H1 (cell line): ENCODE measurements at regions not wholly inside any gene's neighbourhood (a gene's known extent, or its start where the extent isn't known, plus 50 kb on each side); places are given as distances from the start of the nearest gene placed in this dataset.

ENCODE experiments used
- CTCF ChIA-PET: fragments of 300-600 bp; sonication (Branson Sonifier 250); formaldehyde crosslinking; loops from one replicate; lab custom pipeline; 2021; ENCODE audit not compliant: partially characterized antibody; lab: Charles Lee
- POLR2A ChIA-PET: fragments of 300-600 bp; sonication (Branson Sonifier 250); formaldehyde crosslinking; loops from one replicate; lab custom pipeline; 2021; ENCODE audit warnings: inconsistent platforms; ENCODE audit not compliant: partially characterized antibody; lab: Charles Lee
- DNase-seq, 2 experiments: peaks; one replicate each; pipeline versions ENCODE4 v3.0.0 to v3.0.0-alpha.2; 2010 to 2022; ENCODE audit warnings: low spot score in 2 of 2, low read depth in 1 of 2, mixed read lengths in 1 of 2
- FAIRE-seq: peaks from 2 replicates; lab custom pipeline; 2011; peaks lifted over from hg19 to GRCh38; lab: Jason Lieb, UNC
- H2AFZ ChIP-seq: 2 replicates; pipeline ENCODE4 v1.8.1; 2012; ENCODE audit warnings: low read length, inconsistent platforms
- H2AK5ac ChIP-seq: 2 replicates; pipeline ENCODE4 v1.6.1; 2013; ENCODE audit warnings: low read depth, low read length
- H2BK120ac ChIP-seq: replicated peaks from 2 replicates; pipeline ENCODE3; 2013; ENCODE audit warnings: low read depth, low read length, inconsistent platforms
- H2BK12ac ChIP-seq: 2 replicates; pipeline ENCODE4 v1.6.1; 2013; ENCODE audit warnings: low read depth, low read length
- H2BK15ac ChIP-seq: 2 replicates; pipeline ENCODE4 v1.6.1; 2013; ENCODE audit warnings: low read length
- H2BK20ac ChIP-seq: 2 replicates; pipeline ENCODE4 v1.6.1; 2013; ENCODE audit warnings: low read length
- H2BK5ac ChIP-seq: 2 replicates; pipeline ENCODE4 v1.6.1; 2013; ENCODE audit warnings: low read depth, low read length
- H3K14ac ChIP-seq: 2 replicates; pipeline ENCODE4 v1.6.1; 2013; ENCODE audit warnings: inconsistent platforms; ENCODE audit not compliant: insufficient read length
- H3K18ac ChIP-seq: 2 replicates; pipeline ENCODE4 v1.6.1; 2013; ENCODE audit warnings: low read length; ENCODE audit errors: extremely low read depth
- H3K23ac ChIP-seq: 2 replicates; pipeline ENCODE4 v1.6.1; 2013; ENCODE audit warnings: inconsistent platforms; ENCODE audit not compliant: insufficient read length
- H3K23me2 ChIP-seq: 2 replicates; pipeline ENCODE4 v1.6.1; 2013; ENCODE audit warnings: low read depth, low read length
- H3K27ac ChIP-seq: 2 replicates; pipeline ENCODE4 v1.6.1; 2011; ENCODE audit warnings: low read depth, low read length, inconsistent platforms
- H3K27me3 ChIP-seq, 4 experiments: replicated peaks in 1 of 4; 1 replicate in 1 of 4; 2 replicates in 3 of 4; pipeline versions ENCODE4 v1.6.1 to v1.8.1; 2011 to 2013; ENCODE audit warnings: low read length in 3 of 4, mild to moderate bottlenecking in 3 of 4, inconsistent platforms in 2 of 4, mixed read lengths in 2 of 4, moderate library complexity in 1 of 4; ENCODE audit not compliant: control insufficient read depth in 3 of 4, insufficient read depth in 3 of 4; ENCODE audit errors: extremely low read depth in 1 of 4
- H3K36me3 ChIP-seq, 4 experiments: 2 replicates each; pipeline versions ENCODE4 v1.6.1 to v1.8.1; 2011 to 2013; ENCODE audit warnings: mild to moderate bottlenecking in 4 of 4, low read length in 3 of 4, moderate library complexity in 2 of 4, control low read depth in 1 of 4, inconsistent platforms in 1 of 4; ENCODE audit not compliant: insufficient read depth in 4 of 4, control insufficient read depth in 2 of 4
- H3K4ac ChIP-seq: replicated peaks from 2 replicates; pipeline ENCODE3; 2013; ENCODE audit warnings: low read length, low read depth, mixed read lengths, inconsistent platforms; ENCODE audit not compliant: insufficient read length
- H3K4me1 ChIP-seq, 4 experiments: replicated peaks in 1 of 4; 1 replicate in 1 of 4; 2 replicates in 3 of 4; pipeline versions ENCODE4 v1.6.1 to v1.8.1; 2011 to 2013; ENCODE audit warnings: low read length in 3 of 4, inconsistent platforms in 2 of 4, mixed read lengths in 1 of 4; ENCODE audit not compliant: insufficient read depth in 4 of 4, control insufficient read depth in 3 of 4
- H3K4me2 ChIP-seq, 2 experiments: 2 replicates each; pipeline versions ENCODE4 v1.6.1 to v1.8.1; 2011 to 2013; ENCODE audit warnings: low read depth in 2 of 2, low read length in 2 of 2, control low read depth in 1 of 2, inconsistent platforms in 1 of 2, mild to moderate bottlenecking in 1 of 2; ENCODE audit not compliant: insufficient read depth in 1 of 2
- H3K4me3 ChIP-seq, 4 experiments: fragments of 200-600, 300-600 bp in 1 of 4; sonication (generic), shearing (Covaris generic), sonication (Bioruptor Twin) in 1 of 4; 2 replicates each; pipeline versions ENCODE4 v1.5.1 to v1.8.1; 2011 to 2016; ENCODE audit warnings: low read length in 4 of 4, low read depth in 3 of 4, control low read depth in 2 of 4, inconsistent platforms in 2 of 4, mild to moderate bottlenecking in 2 of 4, mixed read lengths in 1 of 4, moderate library complexity in 1 of 4; ENCODE audit not compliant: insufficient read depth in 2 of 4; ENCODE audit errors: extremely low read depth in 1 of 4
- H3K56ac ChIP-seq: replicated peaks from 2 replicates; pipeline ENCODE3; 2013; ENCODE audit warnings: low read depth, mild to moderate bottlenecking, mixed read lengths, low read length, inconsistent platforms; ENCODE audit not compliant: insufficient read length
- H3K79me1 ChIP-seq: 2 replicates; pipeline ENCODE4 v1.6.1; 2013; ENCODE audit warnings: low read depth, low read length, control low read depth
- H3K79me2 ChIP-seq, 2 experiments: 2 replicates each; pipeline versions ENCODE4 v1.6.1 to v1.8.1; 2012 to 2013; ENCODE audit warnings: low read length in 2 of 2, mild to moderate bottlenecking in 2 of 2, inconsistent platforms in 1 of 2; ENCODE audit not compliant: insufficient read depth in 2 of 2, control insufficient read depth in 1 of 2
- H3K9ac ChIP-seq, 4 experiments: replicated peaks in 1 of 4; 1 replicate in 1 of 4; 2 replicates in 3 of 4; pipeline versions ENCODE4 v1.6.1 to v1.8.1; 2011 to 2013; ENCODE audit warnings: low read depth in 3 of 4, low read length in 3 of 4, control low read depth in 2 of 4, mild to moderate bottlenecking in 2 of 4, moderate library complexity in 2 of 4, inconsistent platforms in 1 of 4; ENCODE audit errors: extremely low read depth in 1 of 4
- H3K9me3 ChIP-seq, 2 experiments: 2 replicates each; pipeline versions ENCODE4 v1.6.1 to v1.8.1; 2012 to 2013; ENCODE audit warnings: mild to moderate bottlenecking in 2 of 2, moderate library complexity in 2 of 2, control low read depth in 1 of 2, inconsistent platforms in 1 of 2, low read depth in 1 of 2, low read length in 1 of 2, mixed read lengths in 1 of 2; ENCODE audit not compliant: insufficient read depth in 2 of 2
- H4K20me1 ChIP-seq, 2 experiments: replicated peaks in 1 of 2; 2 replicates each; pipeline versions ENCODE3 to v1.8.1; 2011 to 2013; ENCODE audit warnings: inconsistent platforms in 2 of 2, low read length in 2 of 2, mild to moderate bottlenecking in 1 of 2; ENCODE audit not compliant: insufficient read depth in 2 of 2, control insufficient read depth in 1 of 2
- H4K5ac ChIP-seq: 2 replicates; pipeline ENCODE4 v1.6.1; 2013; ENCODE audit warnings: low read length, low read depth, mixed read lengths, inconsistent platforms; ENCODE audit not compliant: insufficient read length
- H4K8ac ChIP-seq: 2 replicates; pipeline ENCODE4 v1.8.0; 2013; ENCODE audit warnings: mild to moderate bottlenecking, moderate library complexity, low read length, inconsistent platforms; ENCODE audit not compliant: insufficient read depth; ENCODE audit errors: extremely low read depth
- H4K91ac ChIP-seq: replicated peaks from 2 replicates; pipeline ENCODE3; 2013; ENCODE audit warnings: low read length, mixed read lengths, inconsistent platforms; ENCODE audit not compliant: insufficient read length
- CBX8 ChIP-seq: fragments of 300-800, 300-1000 bp; sonication (generic); IDR thresholded peaks from 2 replicates; pipeline ENCODE4 v1.7.1; 2016; ENCODE audit warnings: low read depth, low read length, borderline replicate concordance
- MAX ChIP-seq: IDR thresholded peaks from 2 replicates; pipeline ENCODE4 v1.6.1; 2012; ENCODE audit warnings: inconsistent platforms
- SIX5 ChIP-seq: IDR thresholded peaks from 2 replicates; pipeline ENCODE4 v1.6.1; 2011; ENCODE audit warnings: mild to moderate bottlenecking, low read depth, low read length
- SP4 ChIP-seq: IDR thresholded peaks from 2 replicates; pipeline ENCODE4 v1.6.1; 2012; ENCODE audit warnings: low read length, inconsistent platforms
- WGBS, 2 experiments: shearing (Covaris generic) in 1 of 2; methylation state at CpG; one replicate each; pipeline versions ENCODE4 v1.1.6 to v1.1.7; 2013 to 2015; ENCODE audit warnings: low lambda C conversion rate in 2 of 2, mixed read lengths in 2 of 2, inconsistent platforms in 1 of 2, low coverage in 1 of 2, missing lambda C conversion rate in 1 of 2; ENCODE audit not compliant: insufficient replicate concordance in 2 of 2, insufficient coverage in 1 of 2, insufficient read length in 1 of 2; ENCODE audit errors: extremely low coverage in 1 of 2, missing lambda C conversion rate in 1 of 2; 5-methylcytosine and 5-hydroxymethylcytosine counted together

- H2BK12ac ChIP-seq = no peak overlapping the region
- no peak overlapping the region for H3K14ac ChIP-seq
- H4K8ac ChIP-seq = no peak overlapping the region
- H3K79me1 ChIP-seq = no peaks in the 10 kb centered on the region
- H4K5ac ChIP-seq = no peak overlapping the region
- H3K23ac ChIP-seq = no peak overlapping the region
- FAIRE-seq (no peak), DNase-seq (no peak)
- no peaks in the 10 kb centered on the region for H4K20me1 ChIP-seq
- H3K27ac ChIP-seq = no peak overlapping the region
- no peak overlapping the region for H3K4me2 ChIP-seq
- H3K9ac ChIP-seq = no peak overlapping the region
- WGBS, 2 experiments = 95% methylated on average over 6 of the region's 6 CpGs; no CpG with 5 or more reads in 1 of the 2 experiments
- H2BK5ac ChIP-seq = no peak overlapping the region
- ChIA-PET CTCF (interaction anchor here (1.5 kb wide), 1 partner anchor 16 kb away, joined by 7 read pairs; no protein-coding TSS in a partner anchor), POLR2A (no interaction called here)
- no peak overlapping the region for H2AK5ac ChIP-seq
- H3K9me3 ChIP-seq = peaks cover 4 to 5% of the 10 kb centered on the region in 2 experiments; a peak in 3 of 4 replicates
- H3K36me3 ChIP-seq = no peaks in the 10 kb centered on the region
- no peak overlapping the region for H4K91ac ChIP-seq
- H3K4me1 ChIP-seq = no peaks in the 10 kb centered on the region
- H2BK15ac ChIP-seq = no peak overlapping the region
- no peak overlapping the region for H3K4me3 ChIP-seq
- no peaks in the 10 kb centered on the region for H3K79me2 ChIP-seq
- no peak overlapping the region for H2BK20ac ChIP-seq
- no peak overlapping the region for H3K56ac ChIP-seq
- H3K23me2 ChIP-seq = no peaks in the 10 kb centered on the region
- no peak overlapping the region for H3K4ac ChIP-seq
- no peak overlapping the region for H3K18ac ChIP-seq
- H3K27me3 ChIP-seq = no peaks in the 10 kb centered on the region
- H2AFZ ChIP-seq = no peak overlapping the region
- H2BK120ac ChIP-seq = no peak overlapping the region
- no peak for TF ChIP-seq SIX5
- TF ChIP-seq SP4 = no peak
- TF ChIP-seq CBX8 = no peak
- TF ChIP-seq MAX = no peak
These were observed 151.2 kb upstream of the THBS2 start for GRCh38 chr6:169404828-169405227.
